ENCODE measurements at regions not wholly inside any gene's neighbourhood (a gene's known extent, or its start where the extent isn't known, plus 50 kb on each side); places are given as distances from the start of the nearest gene placed in this dataset.
"Not testable (repeated sequence)": the region's sequence is repeated elsewhere in the genome, so short reads cannot be mapped to it uniquely, and the experiment has no call there.

GRCh38 chr7:81846398-81846797 is 76.6 kb upstream of the HGF start:
- Histone ChIP-seq H3K4me3 (no peak overlapping the region), H3K9me3 (no peaks in the 10 kb centered on the region), H3K36me3 (no peaks in the 10 kb centered on the region), H3K27me3 (no peaks in the 10 kb centered on the region)
- DNase-seq: no peak

- no peak for DNase-seq
- no peak overlapping the region for H3K4me3 ChIP-seq
Measured at GRCh38 chr7:81845744-81846241, 75.9 kb upstream of the HGF start.

GRCh38 chr7:81843657-81844056 is 73.8 kb upstream of the HGF start:
- not testable (repeated sequence) for H3K9me3 ChIP-seq, DNase-seq, H3K36me3 ChIP-seq, H3K27me3 ChIP-seq, H3K4me3 ChIP-seq

More at GRCh38 chr7:81845744-81846241, 75.9 kb upstream of the HGF start:
- Histone ChIP-seq H3K27me3 (no peaks in the 10 kb centered on the region), H3K36me3 (no peaks in the 10 kb centered on the region), H3K9me3 (no peaks in the 10 kb centered on the region)

GRCh38 chr7:81842361-81842760 is 72.5 kb upstream of the HGF start:
- Histone ChIP-seq H3K36me3 (no peaks in the 10 kb centered on the region), H3K4me3 (no peak overlapping the region), H3K9me3 (no peaks in the 10 kb centered on the region), H3K27me3 (no peaks in the 10 kb centered on the region)
- no peak for DNase-seq

GRCh38 chr7:81839708-81840369 is 70.0 kb upstream of the HGF start:
- Histone ChIP-seq H3K27me3 (no peaks in the 10 kb centered on the region), H3K9me3 (no peaks in the 10 kb centered on the region), H3K4me3 (no peak overlapping the region), H3K36me3 (no peaks in the 10 kb centered on the region)
- DNase-seq: no peak

- no peak overlapping the region for H3K4me3 ChIP-seq
- no peaks in the 10 kb centered on the region for H3K36me3 ChIP-seq
- H3K9me3 ChIP-seq: 0 out of 2 replicates have a peak, but pooled peaks cover 2% of the 10 kb centered on the region
- no peaks in the 10 kb centered on the region for H3K27me3 ChIP-seq
- no peak for DNase-seq
Measured at GRCh38 chr7:81833401-81833800, 63.6 kb upstream of the HGF start.

- DNase-seq: no peak
- Histone ChIP-seq H3K27me3 (no peaks in the 10 kb centered on the region), H3K9me3 (0 out of 2 replicates have a peak, but pooled peaks cover 2% of the 10 kb centered on the region), H3K36me3 (no peaks in the 10 kb centered on the region), H3K4me3 (no peak overlapping the region)
Measured at GRCh38 chr7:81831883-81832282, 62.0 kb upstream of the HGF start.

- H3K9me3 ChIP-seq: not testable (repeated sequence)
Measured at GRCh38 chr7:81829511-81829910, 59.7 kb upstream of the HGF start.

GRCh38 chr7:81822811-81823210 is 53.0 kb upstream of the HGF start:
- H3K9me3 ChIP-seq: no peaks in the 10 kb centered on the region
- no peak overlapping the region for H3K4me3 ChIP-seq
- no peaks in the 10 kb centered on the region for H3K36me3 ChIP-seq
- no peaks in the 10 kb centered on the region for H3K27me3 ChIP-seq
- DNase-seq: no peak

More at GRCh38 chr7:81829511-81829910, 59.7 kb upstream of the HGF start:
- H3K4me3 ChIP-seq, H3K27me3 ChIP-seq, DNase-seq, H3K36me3 ChIP-seq: not testable (repeated sequence)

GRCh38 chr7:81819861-81820260 is 50.0 kb upstream of the HGF start:
- no peaks in the 10 kb centered on the region for H3K27me3 ChIP-seq
- H3K4me3 ChIP-seq: no peak overlapping the region
- H3K36me3 ChIP-seq: no peaks in the 10 kb centered on the region
- H3K9me3 ChIP-seq: no peaks in the 10 kb centered on the region
- no peak for DNase-seq
